ENCODE measurements at regions not wholly inside any gene's neighbourhood (a gene's known extent, or its start where the extent isn't known, plus 50 kb on each side); places are given as distances from the start of the nearest gene placed in this dataset.

DNA sequence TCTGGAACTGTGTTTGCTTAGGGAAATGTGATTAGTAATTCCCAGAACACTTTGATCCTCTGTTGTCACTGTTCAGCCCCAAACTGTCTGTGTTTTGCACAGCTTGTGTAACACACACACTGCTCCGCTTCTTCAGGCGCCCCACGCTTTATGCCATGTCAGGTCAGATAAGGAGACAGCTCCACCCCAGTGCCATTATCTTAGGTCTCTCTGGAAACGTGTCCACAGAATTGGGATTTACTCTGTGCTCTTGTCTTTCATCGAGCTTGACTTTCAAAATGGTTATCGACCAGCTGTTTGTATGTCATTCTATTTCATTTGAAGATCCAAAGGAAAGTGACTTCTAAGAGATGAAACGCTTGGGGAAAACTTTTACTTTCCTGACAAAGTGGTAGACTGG is 106.4 kb upstream of the SSTR4 start:
- intact Hi-C loops (cut with DNase I, micrococcal nuclease): no loop called here
- H3K36me3 Mint-ChIP-seq (ENCODE audit: low read depth): no peaks in the 10 kb centered on the region
- ATAC-seq (no peak), DNase-seq (no peak)
- ChIA-PET CTCF (interaction anchor here (0.5 to 1.0 kb wide), 3 partner anchors 57 to 506 kb away, joined by 3 read pairs; no protein-coding TSS in a partner anchor), POLR2A (no interaction called here)
- H3K9me3 Mint-ChIP-seq (ENCODE audit: low read depth): no peaks in the 10 kb centered on the region
- H3K4me1 Mint-ChIP-seq: no peaks in the 10 kb centered on the region
- H3K27ac Mint-ChIP-seq: no peak overlapping the region
- no peak overlapping the region for H3K4me3 Mint-ChIP-seq
- no peaks in the 10 kb centered on the region for H3K27me3 Mint-ChIP-seq

- no peaks in the 10 kb centered on the region for H3K36me3 Mint-ChIP-seq (ENCODE audit: low read depth)
- CTCF ChIA-PET: no interaction called here
- ATAC-seq (no peak), DNase-seq (no peak)
- no peak overlapping the region for H3K4me3 Mint-ChIP-seq
- H3K27me3 Mint-ChIP-seq: no peaks in the 10 kb centered on the region
- no peak overlapping the region for H3K27ac Mint-ChIP-seq
- H3K4me1 Mint-ChIP-seq: no peaks in the 10 kb centered on the region
- H3K9me3 Mint-ChIP-seq (ENCODE audit: low read depth): no peaks in the 10 kb centered on the region
- POLR2A ChIA-PET: no interaction called here
- intact Hi-C loops (cut with DNase I, micrococcal nuclease): no loop called here
Measured at GRCh38 chr20:22929661-22930060, 105.5 kb upstream of the SSTR4 start.

- Mint-ChIP-seq H3K4me1 (no peaks in the 10 kb centered on the region), H3K27me3 (no peaks in the 10 kb centered on the region), H3K4me3 (no peak overlapping the region), H3K36me3 (ENCODE audit: low read depth) (no peaks in the 10 kb centered on the region), H3K27ac (no peak overlapping the region), H3K9me3 (ENCODE audit: low read depth) (no peaks in the 10 kb centered on the region)
- ChIA-PET POLR2A (no interaction called here), CTCF (no interaction called here)
- intact Hi-C loops (cut with DNase I, micrococcal nuclease): no loop called here
- DNase-seq: no peak
- no peak for ATAC-seq
Measured at GRCh38 chr20:22931653-22932608, 103.2 kb upstream of the SSTR4 start.

DNA sequence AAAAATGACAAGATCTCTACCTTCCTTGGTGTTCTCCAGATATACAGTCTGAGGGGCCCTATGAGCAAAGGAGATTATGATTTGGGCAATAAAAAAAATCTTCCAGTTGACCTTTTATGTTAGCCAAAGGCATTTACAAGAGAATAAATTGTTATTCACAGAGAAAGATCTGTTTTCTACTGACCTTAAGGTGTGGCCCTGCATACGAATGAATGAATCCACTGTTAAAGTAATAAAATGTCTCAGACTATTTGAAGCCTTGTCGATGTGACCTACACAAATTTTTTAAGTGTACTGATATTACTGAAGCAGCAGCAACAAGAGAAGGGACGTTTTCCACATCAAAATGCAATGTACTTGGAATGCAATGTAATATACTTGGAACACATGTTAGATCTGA is 95.9 kb upstream of the SSTR4 start:
- H3K9me3 Mint-ChIP-seq (ENCODE audit: low read depth): no peaks in the 10 kb centered on the region
- intact Hi-C loops (cut with DNase I, micrococcal nuclease): no loop called here
- H3K4me1 Mint-ChIP-seq: no peaks in the 10 kb centered on the region
- ATAC-seq (no peak), DNase-seq (no peak)
- POLR2A ChIA-PET: no interaction called here
- H3K36me3 Mint-ChIP-seq (ENCODE audit: low read depth): no peaks in the 10 kb centered on the region
- H3K27me3 Mint-ChIP-seq: peaks cover 6% of the 10 kb centered on the region
- no peak overlapping the region for H3K4me3 Mint-ChIP-seq
- H3K27ac Mint-ChIP-seq: no peak overlapping the region
- CTCF ChIA-PET: no interaction called here

GRCh38 chr20:22940350-22940749 is 94.8 kb upstream of the SSTR4 start:
- DNase-seq: no peak
- POLR2A ChIA-PET: interaction anchor here (0.8 kb wide), 1 partner anchor 458 kb away, joined by 3 read pairs; no protein-coding TSS in a partner anchor
- Mint-ChIP-seq H3K36me3 (ENCODE audit: low read depth) (no peaks in the 10 kb centered on the region), H3K27me3 (peaks cover 6% of the 10 kb centered on the region), H3K4me3 (no peak overlapping the region), H3K4me1 (no peaks in the 10 kb centered on the region), H3K27ac (no peak overlapping the region), H3K9me3 (ENCODE audit: low read depth) (no peaks in the 10 kb centered on the region)
- no peak for ATAC-seq
- CTCF ChIA-PET: no interaction called here
- intact Hi-C loops (cut with DNase I, micrococcal nuclease): no loop called here

DNA sequence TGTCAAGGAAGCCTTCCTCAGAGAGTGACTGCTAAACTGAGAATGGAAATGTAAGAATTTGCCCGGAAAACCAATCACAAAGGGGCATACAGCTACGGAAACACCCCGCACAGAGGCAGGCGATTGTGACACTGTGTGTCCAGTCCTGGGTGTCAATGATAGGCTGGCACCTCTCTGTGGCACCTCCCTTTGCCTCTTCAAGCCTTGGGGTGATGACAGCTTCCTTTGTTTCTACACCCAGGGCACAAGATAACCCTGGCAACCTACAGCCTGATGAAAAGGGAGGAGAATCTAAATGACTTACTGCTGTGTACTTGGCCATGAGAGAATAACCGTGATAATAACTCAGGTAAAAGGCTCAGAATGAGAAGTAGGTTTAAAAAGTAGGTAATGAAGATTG is 93.6 kb upstream of the SSTR4 start:
- H3K4me3 Mint-ChIP-seq: no peak overlapping the region
- no peak for DNase-seq
- ATAC-seq: no peak
- intact Hi-C loops (cut with DNase I, micrococcal nuclease): no loop called here
- CTCF ChIA-PET: interaction anchor here (0.6 kb wide), 1 partner anchor 81 kb away, joined by 3 read pairs; no protein-coding TSS in a partner anchor
- no peak overlapping the region for H3K27ac Mint-ChIP-seq
- no peaks in the 10 kb centered on the region for H3K36me3 Mint-ChIP-seq (ENCODE audit: low read depth)
- H3K9me3 Mint-ChIP-seq (ENCODE audit: low read depth): no peaks in the 10 kb centered on the region
- H3K27me3 Mint-ChIP-seq: peaks cover 9% of the 10 kb centered on the region
- H3K4me1 Mint-ChIP-seq: no peaks in the 10 kb centered on the region
- POLR2A ChIA-PET: no interaction called here

DNA sequence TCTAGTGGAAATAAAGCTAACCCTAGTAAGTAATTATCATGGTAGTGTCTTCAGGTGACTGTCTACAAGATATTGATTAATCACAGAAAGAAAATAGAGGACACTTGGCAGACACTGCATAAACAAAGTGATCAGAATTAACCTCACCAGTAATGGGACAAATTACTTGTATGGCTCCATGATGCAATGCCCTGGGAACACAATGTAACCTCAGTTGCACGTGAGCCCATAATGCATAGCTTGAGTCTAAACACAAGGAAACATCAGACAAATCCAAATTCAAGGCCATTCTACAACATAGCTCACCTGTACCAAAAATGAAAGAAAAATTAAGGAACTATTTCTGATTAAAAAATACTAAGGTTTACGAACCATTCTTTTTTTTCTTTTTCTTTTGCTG is 92.4 kb upstream of the SSTR4 start:
- DNase-seq (no peak), ATAC-seq (no peak)
- H3K4me3 Mint-ChIP-seq: no peak overlapping the region
- no peaks in the 10 kb centered on the region for H3K36me3 Mint-ChIP-seq (ENCODE audit: low read depth)
- no peaks in the 10 kb centered on the region for H3K4me1 Mint-ChIP-seq
- ChIA-PET POLR2A (no interaction called here), CTCF (no interaction called here)
- no peaks in the 10 kb centered on the region for H3K9me3 Mint-ChIP-seq (ENCODE audit: low read depth)
- H3K27ac Mint-ChIP-seq: no peak overlapping the region
- intact Hi-C loops (cut with DNase I, micrococcal nuclease): no loop called here
- H3K27me3 Mint-ChIP-seq: peaks cover 7% of the 10 kb centered on the region

- H3K4me3 Mint-ChIP-seq: no peak overlapping the region
- no peaks in the 10 kb centered on the region for H3K4me1 Mint-ChIP-seq
- ATAC-seq (no peak), DNase-seq (no peak)
- no peak overlapping the region for H3K27ac Mint-ChIP-seq
- H3K27me3 Mint-ChIP-seq: peaks cover 7% of the 10 kb centered on the region
- no peaks in the 10 kb centered on the region for H3K36me3 Mint-ChIP-seq (ENCODE audit: low read depth)
- ChIA-PET POLR2A (no interaction called here), CTCF (no interaction called here)
- H3K9me3 Mint-ChIP-seq (ENCODE audit: low read depth): no peaks in the 10 kb centered on the region
- intact Hi-C loops (cut with DNase I, micrococcal nuclease): no loop called here
Measured at GRCh38 chr20:22944062-22944461, 91.0 kb upstream of the SSTR4 start.

GRCh38 chr20:22944936-22945335 is 90.2 kb upstream of the SSTR4 start:
- peaks cover 4% of the 10 kb centered on the region for H3K27me3 Mint-ChIP-seq
- ChIA-PET POLR2A (no interaction called here), CTCF (no interaction called here)
- no peaks in the 10 kb centered on the region for H3K9me3 Mint-ChIP-seq (ENCODE audit: low read depth)
- H3K4me1 Mint-ChIP-seq: no peaks in the 10 kb centered on the region
- intact Hi-C loops (cut with DNase I, micrococcal nuclease): no loop called here
- no peak overlapping the region for H3K27ac Mint-ChIP-seq
- no peak for ATAC-seq
- DNase-seq: no peak
- H3K4me3 Mint-ChIP-seq: no peak overlapping the region
- no peaks in the 10 kb centered on the region for H3K36me3 Mint-ChIP-seq (ENCODE audit: low read depth)

- Mint-ChIP-seq H3K27ac (no peak overlapping the region), H3K27me3 (peaks cover 4% of the 10 kb centered on the region), H3K36me3 (ENCODE audit: low read depth) (no peaks in the 10 kb centered on the region), H3K4me3 (no peak overlapping the region), H3K9me3 (ENCODE audit: low read depth) (no peaks in the 10 kb centered on the region), H3K4me1 (no peaks in the 10 kb centered on the region)
- DNase-seq: no peak
- CTCF ChIA-PET: interaction anchor here (0.5 to 0.6 kb wide), 2 partner anchors 149 to 319 kb away, joined by 3 read pairs; no protein-coding TSS in a partner anchor
- no peak for ATAC-seq
- intact Hi-C loops (cut with DNase I, micrococcal nuclease): no loop called here
- POLR2A ChIA-PET: no interaction called here
Measured at GRCh38 chr20:22946596-22946995, 88.5 kb upstream of the SSTR4 start.

DNA sequence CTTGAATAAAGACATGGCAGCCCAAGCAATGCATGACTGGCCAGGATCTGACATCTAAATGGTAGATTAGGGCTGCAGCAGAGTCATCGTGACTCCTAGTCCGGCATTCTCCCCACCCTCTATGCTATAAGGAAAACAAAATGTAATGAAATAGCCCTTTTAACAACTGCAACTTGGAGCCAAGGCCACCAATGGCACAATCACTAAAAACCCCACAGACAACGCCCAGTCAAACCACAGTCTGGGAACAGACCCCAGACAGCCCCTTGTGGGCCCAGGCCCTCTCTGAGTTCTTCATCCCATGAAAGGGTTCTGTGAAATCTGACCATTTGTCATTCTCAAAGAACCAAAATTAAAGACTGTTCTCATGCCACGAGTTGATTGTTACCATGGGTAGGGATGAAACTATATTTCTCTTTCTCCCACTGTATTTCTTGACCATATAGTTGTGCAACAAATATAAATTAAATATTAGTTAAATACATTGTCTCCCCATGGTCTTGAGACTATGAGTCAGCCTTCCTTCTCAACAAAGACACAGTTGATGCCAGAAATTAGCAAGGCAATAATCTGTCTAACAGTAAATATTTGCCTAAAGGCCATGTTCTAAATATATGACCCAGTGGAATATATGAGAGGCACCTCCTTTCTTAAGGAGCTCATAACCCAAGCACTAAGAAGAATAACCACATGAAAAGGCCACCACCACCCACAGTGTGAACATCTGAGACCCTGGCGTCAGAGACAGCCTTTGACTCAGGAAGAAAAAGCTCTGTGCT is 85.6 kb upstream of the SSTR4 start:
- Mint-ChIP-seq H3K4me1 (no peaks in the 10 kb centered on the region), H3K9me3 (ENCODE audit: low read depth) (no peaks in the 10 kb centered on the region), H3K27ac (no peak overlapping the region), H3K36me3 (ENCODE audit: low read depth) (no peaks in the 10 kb centered on the region), H3K4me3 (no peak overlapping the region), H3K27me3 (peaks cover 2% of the 10 kb centered on the region)
- ChIA-PET POLR2A (no interaction called here), CTCF (no interaction called here)
- ATAC-seq (no peak), DNase-seq (no peak)
- intact Hi-C loops (cut with DNase I, micrococcal nuclease): no loop called here

GRCh38 chr20:22951966-22952365 is 83.1 kb upstream of the SSTR4 start:
- no peaks in the 10 kb centered on the region for H3K36me3 Mint-ChIP-seq (ENCODE audit: low read depth)
- H3K27ac Mint-ChIP-seq: no peak overlapping the region
- intact Hi-C loops (cut with DNase I, micrococcal nuclease): no loop called here
- H3K4me1 Mint-ChIP-seq: no peaks in the 10 kb centered on the region
- ATAC-seq (no peak), DNase-seq (no peak)
- ChIA-PET CTCF (no interaction called here), POLR2A (no interaction called here)
- H3K9me3 Mint-ChIP-seq (ENCODE audit: low read depth): peaks cover 1% of the 10 kb centered on the region
- H3K27me3 Mint-ChIP-seq: no peaks in the 10 kb centered on the region
- no peak overlapping the region for H3K4me3 Mint-ChIP-seq
